ENCODE measurements at regions not wholly inside any gene's neighbourhood (a gene's known extent, or its start where the extent isn't known, plus 50 kb on each side); places are given as distances from the start of the nearest gene placed in this dataset.

- TF ChIP-seq NKRF (conservative IDR thresholded peaks at IDR 0.05) (no peak), MEF2A (IDR thresholded peaks at IDR 0.05; ENCODE audit: insufficient read depth, low read depth, low read length) (no peak), ESRRA (IDR thresholded peaks at IDR 0.05; ENCODE audit: low read length) (no peak), SMARCA5 (IDR thresholded peaks at IDR 0.05) (no peak), CEBPB (IDR thresholded peaks at IDR 0.05; ENCODE audit: borderline replicate concordance in 1 of 2, low read depth in 2 of 2, low read length in 2 of 2) (no peak), ELK1 (IDR thresholded peaks at IDR 0.05; ENCODE audit: low read depth, low read length) (no peak), BMI1 (IDR thresholded peaks at IDR 0.05; ENCODE audit: borderline replicate concordance) (no peak), ZNF384 (IDR thresholded peaks at IDR 0.05; ENCODE audit: borderline replicate concordance, low read depth, low read length) (no peak), KLF5 (IDR thresholded peaks at IDR 0.05; ENCODE audit: partially characterized antibody) (no peak), CBX3 (IDR thresholded peaks at IDR 0.05; ENCODE audit: borderline replicate concordance, low read depth) (no peak), RB1 (IDR thresholded peaks at IDR 0.05; ENCODE audit: borderline replicate concordance) (no peak), MTA3 (IDR thresholded peaks at IDR 0.05; ENCODE audit: borderline replicate concordance, low read length) (no peak), ZBED1 (IDR thresholded peaks at IDR 0.05; ENCODE audit: borderline replicate concordance) (no peak), BCL3 (IDR thresholded peaks at IDR 0.05; ENCODE audit: borderline replicate concordance, insufficient read depth, low read depth, low read length, poor library complexity, severe bottlenecking) (no peak), SREBF2 (IDR thresholded peaks at IDR 0.05; ENCODE audit: low read length) (no peak), REST (IDR thresholded peaks at IDR 0.05; ENCODE audit: low read depth, low read length) (no peak), E4F1 (IDR thresholded peaks at IDR 0.05; ENCODE audit: borderline replicate concordance, partially characterized antibody) (no peak), CBFB (IDR thresholded peaks at IDR 0.05; ENCODE audit: low read depth) (no peak), ZNF217 (IDR thresholded peaks at IDR 0.05) (no peak), TCF7 (IDR thresholded peaks at IDR 0.05; ENCODE audit: borderline replicate concordance) (no peak), GATAD2B (conservative IDR thresholded peaks at IDR 0.05; ENCODE audit: low read depth) (no peak; the same call in none of the 2 replicates), CHD2 (IDR thresholded peaks at IDR 0.05; ENCODE audit: borderline replicate concordance, low read depth, low read length) (no peak)
Observed at GRCh38 chr12:92553389-92553788, 149.4 kb upstream of the PLEKHG7 start (continued).

Data from GM12878 (cell line).